ENCODE measurements at regions not wholly inside any gene's neighbourhood (a gene's known extent, or its start where the extent isn't known, plus 50 kb on each side); places are given as distances from the start of the nearest gene placed in this dataset.

DNA sequence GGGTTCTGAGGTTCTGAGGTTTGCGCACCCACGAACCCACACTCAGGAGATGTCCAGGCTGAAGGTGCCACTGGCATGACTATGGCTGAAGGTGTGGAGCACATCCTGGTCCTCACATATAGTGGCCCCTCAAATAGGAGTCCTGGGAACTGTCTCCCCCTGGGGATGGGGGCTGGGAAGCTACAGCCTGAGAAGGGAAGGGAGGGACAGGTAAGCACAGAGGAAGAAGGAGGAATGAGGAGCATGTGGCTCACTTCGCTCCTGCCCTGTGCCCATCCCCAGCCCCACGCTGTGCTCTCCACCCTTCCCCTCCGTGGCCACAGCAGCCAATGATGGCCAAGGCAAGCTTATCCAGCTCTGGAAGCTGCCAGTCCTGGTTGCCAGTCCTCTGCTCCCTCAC is 123.9 kb upstream of the LHX1 start:
- TF ChIP-seq FOXP2 (optimal IDR thresholded peaks at IDR 0.05; ENCODE audit: borderline replicate concordance, extremely low read depth, extremely low read length, insufficient read depth) = no peak
- TF ChIP-seq POLR2AphosphoS5 (IDR thresholded peaks at IDR 0.05; ENCODE audit: low read depth, low read length) = no peak
- no peak for TF ChIP-seq TAF1 (IDR thresholded peaks at IDR 0.05; ENCODE audit: borderline replicate concordance, insufficient read depth, low read length)
- TF ChIP-seq, protein P1, sequence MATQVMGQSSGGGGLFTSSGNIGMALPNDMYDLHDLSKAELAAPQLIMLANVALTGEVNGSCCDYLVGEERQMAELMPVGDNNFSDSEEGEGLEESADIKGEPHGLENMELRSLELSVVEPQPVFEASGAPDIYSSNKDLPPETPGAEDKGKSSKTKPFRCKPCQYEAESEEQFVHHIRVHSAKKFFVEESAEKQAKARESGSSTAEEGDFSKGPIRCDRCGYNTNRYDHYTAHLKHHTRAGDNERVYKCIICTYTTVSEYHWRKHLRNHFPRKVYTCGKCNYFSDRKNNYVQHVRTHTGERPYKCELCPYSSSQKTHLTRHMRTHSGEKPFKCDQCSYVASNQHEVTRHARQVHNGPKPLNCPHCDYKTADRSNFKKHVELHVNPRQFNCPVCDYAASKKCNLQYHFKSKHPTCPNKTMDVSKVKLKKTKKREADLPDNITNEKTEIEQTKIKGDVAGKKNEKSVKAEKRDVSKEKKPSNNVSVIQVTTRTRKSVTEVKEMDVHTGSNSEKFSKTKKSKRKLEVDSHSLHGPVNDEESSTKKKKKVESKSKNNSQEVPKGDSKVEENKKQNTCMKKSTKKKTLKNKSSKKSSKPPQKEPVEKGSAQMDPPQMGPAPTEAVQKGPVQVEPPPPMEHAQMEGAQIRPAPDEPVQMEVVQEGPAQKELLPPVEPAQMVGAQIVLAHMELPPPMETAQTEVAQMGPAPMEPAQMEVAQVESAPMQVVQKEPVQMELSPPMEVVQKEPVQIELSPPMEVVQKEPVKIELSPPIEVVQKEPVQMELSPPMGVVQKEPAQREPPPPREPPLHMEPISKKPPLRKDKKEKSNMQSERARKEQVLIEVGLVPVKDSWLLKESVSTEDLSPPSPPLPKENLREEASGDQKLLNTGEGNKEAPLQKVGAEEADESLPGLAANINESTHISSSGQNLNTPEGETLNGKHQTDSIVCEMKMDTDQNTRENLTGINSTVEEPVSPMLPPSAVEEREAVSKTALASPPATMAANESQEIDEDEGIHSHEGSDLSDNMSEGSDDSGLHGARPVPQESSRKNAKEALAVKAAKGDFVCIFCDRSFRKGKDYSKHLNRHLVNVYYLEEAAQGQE (IDR thresholded peaks at IDR 0.05; ENCODE audit: insufficient read depth in 1 of 2, low read depth in 2 of 2, low read length in 2 of 2) = no peak
- no peak for TF ChIP-seq SIN3A (IDR thresholded peaks at IDR 0.05; ENCODE audit: borderline replicate concordance, insufficient read depth, low read length)

DNA sequence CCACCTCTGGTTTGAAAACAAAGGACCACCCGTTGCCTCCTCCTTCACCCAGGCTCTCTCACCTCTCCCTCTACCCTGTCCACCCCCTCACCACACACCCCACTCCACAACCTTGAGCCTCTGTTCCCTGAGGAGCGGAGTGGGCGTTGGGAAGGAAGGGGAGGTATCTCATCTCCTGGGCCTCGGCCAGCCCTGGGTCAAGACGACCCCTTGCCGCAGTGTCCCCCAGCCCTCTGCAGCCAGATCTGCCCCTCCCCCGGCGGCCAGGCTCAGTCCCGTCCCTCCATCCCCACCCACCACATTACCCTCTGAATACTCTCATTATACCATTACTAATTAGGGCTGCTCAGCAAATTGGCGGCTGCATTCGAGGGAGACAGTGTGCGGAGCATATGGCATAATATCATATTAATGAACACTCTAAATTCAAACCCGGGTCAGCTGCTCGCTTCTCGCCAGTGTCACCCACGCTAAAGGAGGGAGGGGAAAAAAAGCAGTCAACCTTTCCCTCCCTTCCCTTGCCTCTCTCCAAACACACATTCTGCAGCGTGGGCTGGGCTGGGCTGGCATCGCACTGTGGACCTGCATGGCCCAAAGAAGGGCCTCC is 123.2 kb upstream of the LHX1 start:
- TF ChIP-seq FOXP2 (optimal IDR thresholded peaks at IDR 0.05; ENCODE audit: borderline replicate concordance, extremely low read depth, extremely low read length, insufficient read depth) = no peak
- TF ChIP-seq, protein P1 (IDR thresholded peaks at IDR 0.05; ENCODE audit: insufficient read depth in 1 of 2, low read depth in 2 of 2, low read length in 2 of 2) = no peak
- no peak for TF ChIP-seq TAF1 (IDR thresholded peaks at IDR 0.05; ENCODE audit: borderline replicate concordance, insufficient read depth, low read length)
- no peak for TF ChIP-seq SIN3A (IDR thresholded peaks at IDR 0.05; ENCODE audit: borderline replicate concordance, insufficient read depth, low read length)
- no peak for TF ChIP-seq POLR2AphosphoS5 (IDR thresholded peaks at IDR 0.05; ENCODE audit: low read depth, low read length)

DNA sequence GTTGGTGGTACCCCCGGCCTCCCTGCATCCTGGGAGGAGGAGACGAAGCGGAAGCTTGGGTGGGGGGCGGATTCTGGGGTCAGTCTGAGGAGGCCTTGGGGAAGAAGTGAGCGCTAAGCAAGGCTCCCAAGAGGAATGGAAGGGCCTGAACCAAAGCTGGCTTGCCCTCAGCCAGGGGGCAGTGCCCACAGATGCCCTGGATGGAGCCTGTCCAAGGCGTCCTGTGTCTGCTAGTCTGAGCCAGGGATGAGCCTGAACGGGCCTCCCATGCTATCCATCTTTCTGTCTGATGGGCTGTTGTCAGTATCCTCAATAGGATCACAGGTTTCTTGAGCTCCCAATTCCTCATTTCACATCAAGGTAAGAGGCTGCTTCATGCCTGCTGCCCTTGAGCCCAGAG is 122.3 kb upstream of the LHX1 start:
- TF ChIP-seq FOXP2 (optimal IDR thresholded peaks at IDR 0.05; ENCODE audit: borderline replicate concordance, extremely low read depth, extremely low read length, insufficient read depth) (no peak), SIN3A (IDR thresholded peaks at IDR 0.05; ENCODE audit: borderline replicate concordance, insufficient read depth, low read length) (no peak), POLR2AphosphoS5 (IDR thresholded peaks at IDR 0.05; ENCODE audit: low read depth, low read length) (no peak)

DNA sequence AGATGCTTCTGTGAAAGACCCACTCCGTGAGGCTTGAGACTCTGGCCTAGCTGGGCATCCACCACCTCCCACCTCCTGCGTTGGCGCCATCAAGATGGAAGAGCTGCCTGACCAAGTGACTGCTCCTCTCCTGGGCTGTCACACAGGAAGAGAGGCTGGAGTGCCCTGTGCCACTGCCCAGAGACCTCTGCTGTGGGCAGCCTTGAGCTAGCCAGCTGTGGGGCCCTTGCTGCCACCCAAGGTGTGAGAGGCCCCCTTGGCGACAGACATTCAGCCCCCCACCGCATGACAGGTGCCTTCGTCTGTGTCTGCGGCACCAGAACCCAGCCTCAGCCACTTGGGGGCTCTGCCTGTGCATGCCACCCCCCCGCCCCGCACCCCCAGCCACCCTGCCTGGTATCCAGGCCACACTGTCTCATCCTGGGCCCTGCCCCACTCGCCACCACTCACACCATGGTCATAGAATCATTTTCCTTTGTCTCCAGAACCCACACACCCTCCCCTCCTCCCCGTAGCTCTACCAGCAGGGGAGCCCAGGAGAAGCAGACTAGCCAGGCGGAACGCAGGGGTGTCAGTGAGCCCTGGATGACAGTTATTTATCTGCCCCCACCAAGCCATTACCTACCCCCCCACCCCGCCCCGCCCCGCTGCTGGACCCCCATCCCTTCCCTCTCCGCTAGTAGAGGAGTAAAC is 120.9 kb upstream of the LHX1 start:
- TF ChIP-seq FOXP2 (optimal IDR thresholded peaks at IDR 0.05; ENCODE audit: borderline replicate concordance, extremely low read depth, extremely low read length, insufficient read depth) (no peak), TAF1 (IDR thresholded peaks at IDR 0.05; ENCODE audit: borderline replicate concordance, insufficient read depth, low read length) (no peak), POLR2AphosphoS5 (IDR thresholded peaks at IDR 0.05; ENCODE audit: low read depth, low read length) (no peak), SIN3A (IDR thresholded peaks at IDR 0.05; ENCODE audit: borderline replicate concordance, insufficient read depth, low read length) (no peak)
- TF ChIP-seq, protein P1 (IDR thresholded peaks at IDR 0.05; ENCODE audit: insufficient read depth in 1 of 2, low read depth in 2 of 2, low read length in 2 of 2) = no peak

DNA sequence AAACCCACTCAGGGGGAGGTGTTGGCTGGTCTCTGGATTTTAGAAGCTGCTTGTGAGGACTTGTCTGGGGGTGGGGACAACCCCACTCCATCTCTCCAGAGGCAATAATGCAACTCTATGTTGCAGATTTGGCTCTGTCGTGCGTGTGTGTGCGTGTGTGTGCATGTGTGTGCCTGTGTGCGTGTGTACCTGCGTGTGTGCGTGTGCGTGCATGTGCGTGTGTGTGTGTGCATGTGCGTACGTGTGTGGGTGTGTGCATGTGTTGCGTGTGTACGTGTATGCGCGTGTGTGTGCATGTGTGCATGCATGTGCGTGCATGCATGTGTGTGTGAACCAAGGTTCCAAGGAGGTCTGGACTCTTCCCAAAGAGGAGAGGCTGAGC is 120.4 kb upstream of the LHX1 start:
- TF ChIP-seq POLR2AphosphoS5 (IDR thresholded peaks at IDR 0.05; ENCODE audit: low read depth, low read length) (no peak), TAF1 (IDR thresholded peaks at IDR 0.05; ENCODE audit: borderline replicate concordance, insufficient read depth, low read length) (no peak), FOXP2 (optimal IDR thresholded peaks at IDR 0.05; ENCODE audit: borderline replicate concordance, extremely low read depth, extremely low read length, insufficient read depth) (no peak), SIN3A (IDR thresholded peaks at IDR 0.05; ENCODE audit: borderline replicate concordance, insufficient read depth, low read length) (no peak)
- TF ChIP-seq, protein P1 (IDR thresholded peaks at IDR 0.05; ENCODE audit: insufficient read depth in 1 of 2, low read depth in 2 of 2, low read length in 2 of 2) = no peak
